GM12864 (cell line): ENCODE measurements at regions not wholly inside any gene's neighbourhood (a gene's known extent, or its start where the extent isn't known, plus 50 kb on each side); places are given as distances from the start of the nearest gene placed in this dataset.

Source experiments
- DNase-seq: peaks from one replicate; pipeline ENCODE4 v3.0.0-alpha.2; 2011; ENCODE audit warnings: low read depth
- H3K4me3 ChIP-seq: 2 replicates; pipeline ENCODE4 v1.5.1; 2011; ENCODE audit warnings: mild to moderate bottlenecking, low read depth, low read length, control low read depth
- CTCF ChIP-seq: IDR thresholded peaks from 2 replicates; pipeline ENCODE4 v1.5.1; 2011; ENCODE audit warnings: low read depth, mild to moderate bottlenecking, moderate library complexity, low read length, control low read depth, inconsistent platforms; ENCODE audit errors: missing control alignments

- no peak for TF ChIP-seq CTCF
- H3K4me3 ChIP-seq = no peak overlapping the region
- DNase-seq = no peak
Observed at GRCh38 chr2:217468042-217468830, 534.6 kb downstream of the TNS1 start.

GRCh38 chr2:217467331-217467730 is 535.5 kb downstream of the TNS1 start:
- DNase-seq = no peak
- TF ChIP-seq CTCF = no peak
- H3K4me3 ChIP-seq = no peak overlapping the region

- no peak for DNase-seq
- no peak for TF ChIP-seq CTCF
Observed at GRCh38 chr2:217466805-217467204, 536.0 kb downstream of the TNS1 start.

GRCh38 chr2:217466104-217466503 is 536.7 kb downstream of the TNS1 start:
- no peak for TF ChIP-seq CTCF
- DNase-seq = no peak
- no peak overlapping the region for H3K4me3 ChIP-seq

More at GRCh38 chr2:217466805-217467204, 536.0 kb downstream of the TNS1 start:
- no peak overlapping the region for H3K4me3 ChIP-seq

- DNase-seq = no peak
- TF ChIP-seq CTCF = no peak
- H3K4me3 ChIP-seq = no peak overlapping the region
Observed at GRCh38 chr2:217465100-217465499, 537.7 kb downstream of the TNS1 start.

- no peak overlapping the region for H3K4me3 ChIP-seq
Observed at GRCh38 chr2:217463402-217464075, 539.3 kb downstream of the TNS1 start.

More at GRCh38 chr2:217463402-217464075, 539.3 kb downstream of the TNS1 start:
- no peak for DNase-seq
- no peak for TF ChIP-seq CTCF
